ENCODE measurements at regions not wholly inside any gene's neighbourhood (a gene's known extent, or its start where the extent isn't known, plus 50 kb on each side); places are given as distances from the start of the nearest gene placed in this dataset.
A peak's percentile ranks its signal among the peaks of the same experiment; 100 is the strongest.

DNA sequence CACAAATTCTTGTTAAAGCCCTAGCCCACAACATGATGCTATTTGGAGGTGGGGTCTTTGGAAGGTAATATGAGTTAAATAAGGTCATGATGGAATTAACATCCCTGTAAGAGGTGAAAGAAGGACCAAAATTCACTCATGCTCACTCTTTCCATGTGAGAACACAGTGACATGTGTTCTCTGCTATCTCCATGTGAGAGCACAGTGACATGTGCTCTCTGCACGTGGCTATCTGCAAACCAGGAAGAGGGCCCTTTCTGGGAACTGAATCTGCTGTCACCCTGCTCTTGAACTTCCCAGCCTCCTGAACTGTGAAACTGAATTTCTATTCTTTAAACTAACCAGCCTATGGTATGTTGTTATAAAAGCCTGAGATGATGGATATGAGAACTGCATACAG, 1159.4 kb upstream of the ADGRB3 start:
- POLR2A ChIA-PET (ENCODE audit: partially characterized antibody), result no interaction called here
- Histone ChIP-seq H2BK15ac (ENCODE audit: low read length) (no peak overlapping the region), H2BK120ac (replicated peaks; ENCODE audit: low read depth, low read length) (no peak overlapping the region), H3K9me3 (ENCODE audit: insufficient read depth in 2 of 2, low read depth in 1 of 2, low read length in 1 of 2) (peaks cover 0 to 4% of the 10 kb centered on the region in 2 experiments; a peak in 2 of 4 replicates), H3K36me3 (ENCODE audit: control insufficient read depth in 2 of 4, insufficient read depth in 4 of 4, low read length in 3 of 4) (no peaks in the 10 kb centered on the region), H3K4me2 (ENCODE audit: insufficient read depth in 1 of 2, low read depth in 2 of 2, low read length in 2 of 2) (no peak overlapping the region), H4K20me1 (replicated peaks in 1 of 2; ENCODE audit: control insufficient read depth in 1 of 2, insufficient read depth in 2 of 2, low read length in 2 of 2) (no peaks in the 10 kb centered on the region), H2BK20ac (ENCODE audit: low read length) (no peak overlapping the region), H2AFZ (ENCODE audit: low read length) (0 out of 2 replicates have a peak overlapping the region, but pooled peaks have one; percentile 62), H3K4ac (replicated peaks; ENCODE audit: insufficient read length, low read depth, low read length) (no peak overlapping the region), H3K23ac (ENCODE audit: insufficient read length) (no peak overlapping the region), H3K27ac (ENCODE audit: low read depth, low read length) (no peak overlapping the region), H3K4me1 (replicated peaks in 1 of 4; ENCODE audit: control insufficient read depth in 3 of 4, insufficient read depth in 4 of 4, low read length in 3 of 4) (no peaks in the 10 kb centered on the region), H3K9ac (replicated peaks in 1 of 4; ENCODE audit: extremely low read depth in 1 of 4, low read depth in 3 of 4, low read length in 3 of 4) (no peak overlapping the region), H3K4me3 (ENCODE audit: extremely low read depth in 1 of 4, insufficient read depth in 2 of 4, low read depth in 3 of 4, low read length in 4 of 4) (no peak overlapping the region), H2BK12ac (ENCODE audit: low read depth, low read length) (no peak overlapping the region), H3K27me3 (replicated peaks in 1 of 4; ENCODE audit: control insufficient read depth in 3 of 4, extremely low read depth in 1 of 4, insufficient read depth in 3 of 4, low read length in 3 of 4) (no peaks in the 10 kb centered on the region), H4K8ac (ENCODE audit: extremely low read depth, insufficient read depth, low read length) (no peak overlapping the region), H3K18ac (ENCODE audit: extremely low read depth, low read length) (no peak overlapping the region), H4K91ac (replicated peaks; ENCODE audit: insufficient read length, low read length) (no peak overlapping the region), H3K14ac (ENCODE audit: insufficient read length) (no peak overlapping the region), H4K5ac (ENCODE audit: insufficient read length, low read depth, low read length) (no peak overlapping the region), H3K79me1 (ENCODE audit: low read depth, low read length) (no peaks in the 10 kb centered on the region), H3K56ac (replicated peaks; ENCODE audit: insufficient read length, low read depth, low read length) (no peak overlapping the region), H3K79me2 (ENCODE audit: control insufficient read depth in 1 of 2, insufficient read depth in 2 of 2, low read length in 2 of 2) (no peaks in the 10 kb centered on the region), H3K23me2 (ENCODE audit: low read depth, low read length) (no peaks in the 10 kb centered on the region), H2BK5ac (ENCODE audit: low read depth, low read length) (no peak overlapping the region), H2AK5ac (ENCODE audit: low read depth, low read length) (no peak overlapping the region)
- no peak for DNase-seq (ENCODE audit: low read depth in 1 of 2, low spot score in 2 of 2)
- CTCF ChIA-PET (ENCODE audit: partially characterized antibody), result no interaction called here
- FAIRE-seq, result no peak
- WGBS, 2 experiments (ENCODE audit: extremely low coverage in 1 of 2, insufficient coverage in 1 of 2, insufficient read length in 1 of 2, insufficient replicate concordance in 2 of 2, low coverage in 1 of 2, low lambda C conversion rate in 2 of 2, missing lambda C conversion rate in 1 of 2), result 79% methylated on average over 1 of the region's 1 CpG; no CpG with 5 or more reads in 1 of the 2 experiments
- TF ChIP-seq FOSL1 (IDR thresholded peaks at IDR 0.05; ENCODE audit: insufficient read depth, low read depth, low read length) (no peak), KDM1A (IDR thresholded peaks at IDR 0.05; ENCODE audit: borderline replicate concordance, low read length) (no peak), SP2 (IDR thresholded peaks at IDR 0.05; ENCODE audit: low read length) (no peak), PHF8 (conservative IDR thresholded peaks at IDR 0.05; ENCODE audit: low read depth, low read length) (no peak), EP300 (IDR thresholded peaks at IDR 0.05; ENCODE audit: borderline replicate concordance in 1 of 2, low read depth in 2 of 2, low read length in 2 of 2) (no peak), TBP (IDR thresholded peaks at IDR 0.05; ENCODE audit: low read depth, low read length) (no peak), SIRT6 (IDR thresholded peaks at IDR 0.05; ENCODE audit: low read length) (no peak)
- TF ChIP-seq, protein P1, sequence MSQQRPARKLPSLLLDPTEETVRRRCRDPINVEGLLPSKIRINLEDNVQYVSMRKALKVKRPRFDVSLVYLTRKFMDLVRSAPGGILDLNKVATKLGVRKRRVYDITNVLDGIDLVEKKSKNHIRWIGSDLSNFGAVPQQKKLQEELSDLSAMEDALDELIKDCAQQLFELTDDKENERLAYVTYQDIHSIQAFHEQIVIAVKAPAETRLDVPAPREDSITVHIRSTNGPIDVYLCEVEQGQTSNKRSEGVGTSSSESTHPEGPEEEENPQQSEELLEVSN (IDR thresholded peaks at IDR 0.05), result no peak
- TF ChIP-seq, protein P2, sequence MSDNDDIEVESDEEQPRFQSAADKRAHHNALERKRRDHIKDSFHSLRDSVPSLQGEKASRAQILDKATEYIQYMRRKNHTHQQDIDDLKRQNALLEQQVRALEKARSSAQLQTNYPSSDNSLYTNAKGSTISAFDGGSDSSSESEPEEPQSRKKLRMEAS (IDR thresholded peaks at IDR 0.05), result no peak

All from H1 (cell line).